RWPE1 (cell line): ENCODE measurements at regions not wholly inside any gene's neighbourhood (a gene's known extent, or its start where the extent isn't known, plus 50 kb on each side); places are given as distances from the start of the nearest gene placed in this dataset.

Source experiments
- CTCF ChIA-PET: fragments of 350-600 bp; sonication (Branson Sonifier 250); formaldehyde crosslinking; extraction: SDS; loops from one replicate; lab custom pipeline; 2021; lab: Yijun Ruan, JAX
- POLR2A ChIA-PET: fragments of 400-600 bp; formaldehyde crosslinking; extraction: SDS; loops from one replicate; lab custom pipeline; 2020; ENCODE audit warnings: antibody characterized with exemption; ENCODE audit not compliant: low non-redundant PET; lab: Yijun Ruan, JAX
- DNase-seq: peaks from one replicate; pipeline ENCODE4 v3.0.0; 2012; ENCODE audit warnings: low spot score
- H3K27ac ChIP-seq: fragments of 450-650 bp; 2 replicates; pipeline ENCODE4 v1.5.1; 2017
- TF ChIP-seq, protein P1 (sequence below): fragments of 450-650 bp; conservative IDR thresholded peaks from 2 replicates; pipeline ENCODE4 v1.5.1; 2017; ENCODE audit warnings: low read depth, mild to moderate bottlenecking

GRCh38 chr15:61756071-61756820 is 304.0 kb downstream of the VPS13C start:
- CTCF ChIA-PET: no interaction called here
- no peak for DNase-seq
- H3K27ac ChIP-seq: no peak overlapping the region
- POLR2A ChIA-PET: no interaction called here
- TF ChIP-seq, protein P1, sequence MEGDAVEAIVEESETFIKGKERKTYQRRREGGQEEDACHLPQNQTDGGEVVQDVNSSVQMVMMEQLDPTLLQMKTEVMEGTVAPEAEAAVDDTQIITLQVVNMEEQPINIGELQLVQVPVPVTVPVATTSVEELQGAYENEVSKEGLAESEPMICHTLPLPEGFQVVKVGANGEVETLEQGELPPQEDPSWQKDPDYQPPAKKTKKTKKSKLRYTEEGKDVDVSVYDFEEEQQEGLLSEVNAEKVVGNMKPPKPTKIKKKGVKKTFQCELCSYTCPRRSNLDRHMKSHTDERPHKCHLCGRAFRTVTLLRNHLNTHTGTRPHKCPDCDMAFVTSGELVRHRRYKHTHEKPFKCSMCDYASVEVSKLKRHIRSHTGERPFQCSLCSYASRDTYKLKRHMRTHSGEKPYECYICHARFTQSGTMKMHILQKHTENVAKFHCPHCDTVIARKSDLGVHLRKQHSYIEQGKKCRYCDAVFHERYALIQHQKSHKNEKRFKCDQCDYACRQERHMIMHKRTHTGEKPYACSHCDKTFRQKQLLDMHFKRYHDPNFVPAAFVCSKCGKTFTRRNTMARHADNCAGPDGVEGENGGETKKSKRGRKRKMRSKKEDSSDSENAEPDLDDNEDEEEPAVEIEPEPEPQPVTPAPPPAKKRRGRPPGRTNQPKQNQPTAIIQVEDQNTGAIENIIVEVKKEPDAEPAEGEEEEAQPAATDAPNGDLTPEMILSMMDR: no peak

GRCh38 chr15:61755467-61755866 is 304.8 kb downstream of the VPS13C start:
- TF ChIP-seq, protein P1: no peak
- CTCF ChIA-PET: no interaction called here
- no peak overlapping the region for H3K27ac ChIP-seq
- no peak for DNase-seq
- POLR2A ChIA-PET: no interaction called here

DNA sequence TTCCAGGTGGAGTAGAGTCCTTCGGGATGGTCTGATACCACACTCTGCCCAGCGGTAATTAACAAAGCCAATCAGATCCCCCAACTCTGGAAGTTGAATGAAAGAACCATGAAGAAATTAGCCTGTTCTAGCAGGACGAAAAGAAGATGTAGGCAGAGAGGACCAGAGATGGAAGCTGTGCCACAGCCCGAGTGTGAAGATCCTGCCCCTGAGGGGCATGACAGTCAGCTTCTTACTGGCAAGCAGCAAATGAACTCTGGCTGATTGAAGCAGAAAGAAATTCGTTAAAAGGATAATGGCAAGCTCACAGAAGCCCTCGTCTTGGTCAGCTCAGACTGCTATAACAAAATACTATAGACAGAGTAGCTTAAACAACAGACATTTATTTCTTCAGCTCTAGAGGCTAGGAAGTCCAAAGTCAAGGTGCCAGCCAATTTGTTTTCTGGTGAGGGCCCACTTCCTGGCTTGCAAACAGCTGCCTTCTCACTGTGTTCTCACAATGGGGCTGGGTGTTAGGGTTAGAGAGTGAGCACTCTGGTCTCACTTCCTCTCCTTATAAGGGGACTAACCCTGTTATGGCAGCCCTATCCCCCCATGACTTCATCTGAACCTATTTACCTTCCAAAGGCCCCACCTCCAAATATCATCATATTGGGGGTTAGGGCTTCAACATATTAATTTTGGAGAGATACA is 307.1 kb downstream of the VPS13C start:
- no peak overlapping the region for H3K27ac ChIP-seq
- POLR2A ChIA-PET: no interaction called here
- DNase-seq: no peak
- TF ChIP-seq, protein P1: no peak
- CTCF ChIA-PET: no interaction called here

GRCh38 chr15:61752001-61752400 is 308.2 kb downstream of the VPS13C start:
- POLR2A ChIA-PET: no interaction called here
- TF ChIP-seq, protein P1: no peak
- no peak overlapping the region for H3K27ac ChIP-seq
- DNase-seq: no peak
- CTCF ChIA-PET: no interaction called here

DNA sequence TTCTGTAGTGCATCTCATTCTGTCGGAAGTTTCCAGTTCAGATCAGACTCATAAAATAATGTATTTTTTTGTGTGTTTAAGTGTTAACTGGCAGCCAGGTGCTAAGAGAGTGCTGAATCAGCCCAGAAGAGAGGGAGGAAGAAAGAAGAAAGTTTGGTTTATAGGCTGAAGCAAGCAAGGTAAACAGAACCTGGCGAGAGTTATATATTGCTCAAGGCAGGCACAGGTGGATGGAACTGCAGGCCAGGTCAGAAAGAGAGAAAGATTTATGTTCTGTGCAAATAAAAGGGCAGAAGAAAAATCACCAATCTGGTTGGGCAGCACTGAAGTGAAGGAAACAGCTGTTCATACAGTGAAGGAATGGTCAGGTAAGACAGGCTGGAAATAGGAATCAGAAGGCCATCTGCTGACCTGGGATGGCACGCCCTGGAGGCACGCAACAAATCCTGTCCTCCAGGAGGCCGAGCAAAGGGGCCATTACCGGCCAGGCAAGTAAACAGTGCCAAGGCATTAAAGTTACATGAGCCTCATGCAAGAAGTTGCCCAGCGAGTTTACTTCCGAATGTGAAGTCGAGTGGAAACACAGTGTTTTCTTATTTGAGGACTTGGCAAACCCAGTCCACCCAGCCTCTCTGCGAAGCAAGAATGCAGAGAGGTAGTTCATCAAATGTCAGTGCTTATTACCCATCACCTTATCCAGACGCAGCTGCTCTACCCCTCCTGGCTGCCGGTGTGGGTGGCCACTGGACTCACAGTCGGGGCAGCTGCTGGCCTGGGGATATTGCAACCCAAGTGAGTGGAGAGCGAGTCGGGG is 309.8 kb downstream of the VPS13C start:
- ChIA-PET CTCF (no interaction called here), POLR2A (no interaction called here)
- peak overlapping the region; percentile 25 for H3K27ac ChIP-seq
- peak; percentile 11 for DNase-seq
- TF ChIP-seq, protein P1: no peak

DNA sequence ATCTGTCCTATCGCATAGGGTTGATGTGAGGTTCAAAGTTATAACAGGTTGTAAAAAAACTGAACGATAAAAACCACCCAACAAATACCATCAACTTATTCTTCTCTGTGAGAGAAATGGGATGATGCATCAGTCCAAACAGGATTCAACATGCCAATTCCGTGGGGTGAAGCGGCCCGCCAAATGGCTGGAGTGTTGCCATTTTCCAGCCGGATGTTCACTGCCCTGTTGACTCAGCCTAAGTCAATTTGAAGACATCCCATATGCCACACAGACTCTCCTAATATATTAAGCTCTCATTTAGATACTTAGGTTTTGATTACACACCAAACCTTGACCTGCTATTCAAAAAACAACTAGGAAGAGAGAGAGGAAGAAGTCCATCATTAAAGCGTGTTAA is 311.1 kb downstream of the VPS13C start:
- TF ChIP-seq, protein P1: no peak
- ChIA-PET POLR2A (interaction anchor here (0.6 kb wide), 1 partner anchor 18 kb away, joined by 3 read pairs; no protein-coding TSS in a partner anchor), CTCF (interaction anchor here (0.6 to 1.6 kb wide), 2 partner anchors 85 to 667 kb away, joined by 4 to 8 read pairs; no protein-coding TSS in a partner anchor)
- H3K27ac ChIP-seq: peak overlapping the region; percentile 38; the same call in 1 of the 2 replicates
- peak; percentile 93 for DNase-seq
